Islet precursor cell (in vitro differentiated cells): ENCODE measurements at regions not wholly inside any gene's neighbourhood (a gene's known extent, or its start where the extent isn't known, plus 50 kb on each side); places are given as distances from the start of the nearest gene placed in this dataset.

Experiments used
- DNase-seq: peaks from one replicate; pipeline ENCODE4 v3.0.0-alpha.2; 2018

GRCh38 chr3:17936736-17937480 is 194.5 kb upstream of the TBC1D5 start:
- no peak for DNase-seq

- no peak for DNase-seq
Observed at GRCh38 chr3:17935222-17935621, 192.8 kb upstream of the TBC1D5 start.

- no peak for DNase-seq
Observed at GRCh38 chr3:17932136-17932771, 189.8 kb upstream of the TBC1D5 start.

- DNase-seq = no peak
Observed at GRCh38 chr3:17931131-17931530, 188.7 kb upstream of the TBC1D5 start.

- no peak for DNase-seq
Observed at GRCh38 chr3:17928502-17929145, 186.2 kb upstream of the TBC1D5 start.

GRCh38 chr3:17927036-17927435 is 184.6 kb upstream of the TBC1D5 start:
- no peak for DNase-seq

GRCh38 chr3:17915341-17915740 is 172.9 kb upstream of the TBC1D5 start:
- no peak for DNase-seq

GRCh38 chr3:17913359-17913758 is 170.9 kb upstream of the TBC1D5 start:
- DNase-seq = no peak

- DNase-seq = no peak
Observed at GRCh38 chr3:17911986-17912760, 169.7 kb upstream of the TBC1D5 start.

GRCh38 chr3:17910922-17911321 is 168.5 kb upstream of the TBC1D5 start:
- DNase-seq = no peak

- no peak for DNase-seq
Observed at GRCh38 chr3:17909714-17910113, 167.3 kb upstream of the TBC1D5 start.

GRCh38 chr3:17908399-17909191 is 166.2 kb upstream of the TBC1D5 start:
- DNase-seq = no peak

- no peak for DNase-seq
Observed at GRCh38 chr3:17905996-17906395, 163.6 kb upstream of the TBC1D5 start.

- DNase-seq = no peak
Observed at GRCh38 chr3:17901893-17902292, 159.5 kb upstream of the TBC1D5 start.

GRCh38 chr3:17894434-17895060 is 152.1 kb upstream of the TBC1D5 start:
- peak; percentile 84 for DNase-seq

- DNase-seq = peak; percentile 50
Observed at GRCh38 chr3:17891139-17891856, 148.9 kb upstream of the TBC1D5 start.

- DNase-seq = no peak
Observed at GRCh38 chr3:17885986-17886385, 143.6 kb upstream of the TBC1D5 start.

- DNase-seq = no peak
Observed at GRCh38 chr3:17882981-17883380, 140.6 kb upstream of the TBC1D5 start.

- no peak for DNase-seq
Observed at GRCh38 chr3:17877299-17877698, 134.9 kb upstream of the TBC1D5 start.

GRCh38 chr3:17874636-17875035 is 132.2 kb upstream of the TBC1D5 start:
- DNase-seq = no peak

GRCh38 chr3:17872457-17872856 is 130.0 kb upstream of the TBC1D5 start:
- no peak for DNase-seq
